HG02798 (cell line): ENCODE measurements at regions not wholly inside any gene's neighbourhood (a gene's known extent, or its start where the extent isn't known, plus 50 kb on each side); places are given as distances from the start of the nearest gene placed in this dataset.

Source experiments
- ATAC-seq: cut with Tn5 transposase; IDR thresholded peaks from one replicate; pipeline ENCODE4 v1.9.1; 2021; ENCODE audit warnings: mild to moderate bottlenecking; ENCODE audit not compliant: unreplicated experiment, poor library complexity

GRCh38 chr9:80158554-80159170 is 586.9 kb downstream of the TLE4 start:
- ATAC-seq: no peak

- ATAC-seq: no peak
Measured at GRCh38 chr9:80158131-80158530, 586.4 kb downstream of the TLE4 start.

- no peak for ATAC-seq
Measured at GRCh38 chr9:80157561-80157983, 585.8 kb downstream of the TLE4 start.

- peak; percentile 75 for ATAC-seq
Measured at GRCh38 chr9:80156756-80157472, 585.1 kb downstream of the TLE4 start.

GRCh38 chr9:80156262-80156661 is 584.5 kb downstream of the TLE4 start:
- ATAC-seq: no peak

- no peak for ATAC-seq
Measured at GRCh38 chr9:80147866-80148265, 576.1 kb downstream of the TLE4 start.

- no peak for ATAC-seq
Measured at GRCh38 chr9:80146466-80146865, 574.7 kb downstream of the TLE4 start.

GRCh38 chr9:80144856-80145255 is 573.1 kb downstream of the TLE4 start:
- ATAC-seq: no peak

GRCh38 chr9:80144406-80144805 is 572.6 kb downstream of the TLE4 start:
- ATAC-seq: no peak

- no peak for ATAC-seq
Measured at GRCh38 chr9:80143899-80144298, 572.1 kb downstream of the TLE4 start.

GRCh38 chr9:80134487-80134886 is 562.7 kb downstream of the TLE4 start:
- ATAC-seq: peak; percentile 87

- ATAC-seq: no peak
Measured at GRCh38 chr9:80131627-80132026, 559.9 kb downstream of the TLE4 start.

- no peak for ATAC-seq
Measured at GRCh38 chr9:80127920-80128319, 556.2 kb downstream of the TLE4 start.

GRCh38 chr9:80125731-80126264 is 554.0 kb downstream of the TLE4 start:
- ATAC-seq: no peak

GRCh38 chr9:80117031-80117430 is 545.3 kb downstream of the TLE4 start:
- ATAC-seq: no peak

GRCh38 chr9:80114241-80114640 is 542.5 kb downstream of the TLE4 start:
- ATAC-seq: no peak

GRCh38 chr9:80107931-80108660 is 536.3 kb downstream of the TLE4 start:
- ATAC-seq: no peak

GRCh38 chr9:80097476-80097875 is 525.7 kb downstream of the TLE4 start:
- no peak for ATAC-seq

- peak; percentile 49 for ATAC-seq
Measured at GRCh38 chr9:80094176-80094771, 522.5 kb downstream of the TLE4 start.

- no peak for ATAC-seq
Measured at GRCh38 chr9:80093695-80094094, 521.9 kb downstream of the TLE4 start.

GRCh38 chr9:80091526-80091925 is 519.8 kb downstream of the TLE4 start:
- ATAC-seq: no peak
